WTC11 (cell line): ENCODE measurements at regions not wholly inside any gene's neighbourhood (a gene's known extent, or its start where the extent isn't known, plus 50 kb on each side); places are given as distances from the start of the nearest gene placed in this dataset.

Experiments used
- CTCF ChIP-seq: fragments of 200-600 bp; IDR thresholded peaks from 2 replicates; pipeline ENCODE4 v1.8.0; 2022; ENCODE audit warnings: antibody characterized with exemption
- E2F1 ChIP-seq: sonication (generic); formaldehyde crosslinking; IDR thresholded peaks from 2 replicates; pipeline ENCODE4 v1.8.0; 2022; ENCODE audit warnings: mild to moderate bottlenecking, missing genetic modification reagents
- E2F4 ChIP-seq: sonication (generic); formaldehyde crosslinking; IDR thresholded peaks from 2 replicates; pipeline ENCODE4 v1.8.1; 2022; ENCODE audit warnings: low read depth, mild to moderate bottlenecking, moderate library complexity, missing genetic modification reagents, borderline replicate concordance
- FOXJ3 ChIP-seq: sonication (generic); formaldehyde crosslinking; IDR thresholded peaks from 2 replicates; pipeline ENCODE4 v1.9.0; 2021; ENCODE audit warnings: missing genetic modification reagents, mild to moderate bottlenecking, borderline replicate concordance

GRCh38 chr5:10867389-10868303, 106.6 kb upstream of the DAP start:
- TF ChIP-seq E2F4: no peak
- no peak for TF ChIP-seq E2F1
- TF ChIP-seq CTCF: no peak
- TF ChIP-seq FOXJ3 (CRISPR knock-in tag): no peak
